HG02938 (cell line): ENCODE measurements at regions not wholly inside any gene's neighbourhood (a gene's known extent, or its start where the extent isn't known, plus 50 kb on each side); places are given as distances from the start of the nearest gene placed in this dataset.
"Not testable (repeated sequence)": the region's sequence is repeated elsewhere in the genome, so short reads cannot be mapped to it uniquely, and the experiment has no call there.

Experiments used
- ATAC-seq: cut with Tn5 transposase; IDR thresholded peaks from one replicate; pipeline ENCODE4 v1.9.1; 2021; ENCODE audit warnings: mild to moderate bottlenecking, moderate library complexity; ENCODE audit not compliant: unreplicated experiment

DNA sequence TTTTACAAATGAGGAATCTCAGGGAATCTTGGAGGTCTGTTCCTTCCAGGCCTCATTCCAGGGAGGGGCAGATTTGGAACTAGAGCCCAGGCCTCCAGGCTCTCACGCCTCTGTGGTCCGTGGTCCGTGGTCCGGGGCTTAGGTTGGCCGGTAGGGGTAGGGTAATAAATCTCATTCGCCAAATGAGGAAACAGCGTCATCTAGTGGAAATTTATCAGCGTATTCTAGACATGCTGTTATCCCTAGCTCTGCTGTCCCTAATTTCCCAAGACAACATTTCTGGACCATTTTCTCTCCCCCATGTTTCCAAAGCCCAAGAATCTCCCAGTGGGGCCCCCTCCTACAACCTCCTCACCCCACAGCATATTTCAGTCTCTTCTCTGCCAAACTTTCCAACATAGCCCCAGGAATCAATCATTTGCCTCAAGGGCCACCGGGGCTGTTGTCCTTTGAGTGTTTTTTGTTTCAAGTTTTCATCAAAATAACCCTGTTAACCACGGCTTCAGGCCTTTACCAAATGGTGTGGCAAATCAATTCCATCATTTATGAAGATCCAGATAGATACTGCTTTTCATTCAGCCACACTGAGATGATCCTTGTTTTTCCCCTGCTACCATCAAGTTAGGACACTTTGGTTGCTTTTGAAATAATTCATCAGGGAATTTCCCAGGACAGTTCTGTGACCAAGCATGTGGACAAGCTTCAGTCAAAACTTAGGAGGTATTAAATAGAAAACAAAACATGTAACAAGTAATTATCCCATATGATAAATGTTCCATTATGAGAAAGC is 126.8 kb downstream of the ALDH8A1 start:
- ATAC-seq: peak; percentile 84

DNA sequence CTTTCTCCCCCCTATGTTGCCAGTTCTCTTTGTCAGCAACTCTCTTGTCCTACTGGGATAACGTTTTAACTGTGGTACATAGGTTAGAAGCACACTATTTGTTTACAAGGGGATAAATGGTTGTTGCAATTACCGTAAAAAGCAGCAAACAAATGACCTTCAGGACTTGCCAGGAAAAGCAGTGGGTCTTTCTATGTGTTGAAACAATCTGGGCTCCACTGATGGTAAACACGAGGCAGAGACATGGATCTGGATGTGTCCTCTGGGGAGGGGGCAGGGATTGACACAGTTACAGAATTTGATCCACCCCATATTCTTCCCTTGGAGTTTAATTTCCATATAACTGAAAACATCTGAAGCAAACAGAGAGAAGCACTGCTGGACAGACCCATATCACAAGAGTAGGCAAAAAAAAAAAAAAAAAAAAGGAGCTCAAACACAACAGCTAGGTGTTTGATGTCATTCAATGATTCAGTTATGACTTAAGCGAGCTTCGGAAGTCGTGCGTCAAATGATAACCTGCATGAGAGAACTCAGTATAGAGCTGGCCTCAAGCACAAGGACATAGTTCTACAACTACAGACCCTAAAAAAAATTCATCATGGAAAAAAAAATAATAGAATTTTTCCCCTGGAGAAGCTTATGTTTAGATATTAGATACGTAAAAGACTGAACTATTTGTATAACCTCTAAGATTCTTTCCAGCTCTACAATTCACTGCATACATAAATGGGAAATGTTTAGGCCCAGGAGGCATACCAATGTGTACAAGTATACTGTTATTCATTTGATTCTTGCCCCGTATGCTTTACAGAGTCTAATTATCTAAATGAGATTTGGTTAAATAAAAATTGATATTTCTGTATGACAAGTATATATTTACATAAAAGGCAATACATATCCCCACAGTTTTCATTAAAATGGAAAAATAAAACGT is 127.7 kb downstream of the ALDH8A1 start:
- no peak for ATAC-seq

DNA sequence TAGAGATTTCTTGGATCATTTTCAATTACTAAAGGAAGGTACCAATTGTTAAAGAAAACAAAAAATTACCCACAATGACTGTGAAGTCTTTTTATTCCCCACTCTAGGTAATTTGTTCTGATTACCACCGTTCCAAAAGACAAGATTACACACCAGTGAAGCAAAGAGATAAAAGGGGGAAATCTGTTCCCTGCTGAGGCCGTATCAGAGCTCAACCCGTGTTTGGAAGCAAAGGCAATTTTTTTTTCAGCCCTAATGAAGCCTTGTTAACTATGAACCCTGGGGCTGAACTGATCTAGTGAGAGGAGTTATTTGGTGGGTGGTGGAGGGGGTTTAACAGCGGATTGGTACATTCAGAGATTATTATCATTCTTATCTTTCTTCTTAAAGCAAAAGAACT is 128.5 kb downstream of the ALDH8A1 start:
- no peak for ATAC-seq

DNA sequence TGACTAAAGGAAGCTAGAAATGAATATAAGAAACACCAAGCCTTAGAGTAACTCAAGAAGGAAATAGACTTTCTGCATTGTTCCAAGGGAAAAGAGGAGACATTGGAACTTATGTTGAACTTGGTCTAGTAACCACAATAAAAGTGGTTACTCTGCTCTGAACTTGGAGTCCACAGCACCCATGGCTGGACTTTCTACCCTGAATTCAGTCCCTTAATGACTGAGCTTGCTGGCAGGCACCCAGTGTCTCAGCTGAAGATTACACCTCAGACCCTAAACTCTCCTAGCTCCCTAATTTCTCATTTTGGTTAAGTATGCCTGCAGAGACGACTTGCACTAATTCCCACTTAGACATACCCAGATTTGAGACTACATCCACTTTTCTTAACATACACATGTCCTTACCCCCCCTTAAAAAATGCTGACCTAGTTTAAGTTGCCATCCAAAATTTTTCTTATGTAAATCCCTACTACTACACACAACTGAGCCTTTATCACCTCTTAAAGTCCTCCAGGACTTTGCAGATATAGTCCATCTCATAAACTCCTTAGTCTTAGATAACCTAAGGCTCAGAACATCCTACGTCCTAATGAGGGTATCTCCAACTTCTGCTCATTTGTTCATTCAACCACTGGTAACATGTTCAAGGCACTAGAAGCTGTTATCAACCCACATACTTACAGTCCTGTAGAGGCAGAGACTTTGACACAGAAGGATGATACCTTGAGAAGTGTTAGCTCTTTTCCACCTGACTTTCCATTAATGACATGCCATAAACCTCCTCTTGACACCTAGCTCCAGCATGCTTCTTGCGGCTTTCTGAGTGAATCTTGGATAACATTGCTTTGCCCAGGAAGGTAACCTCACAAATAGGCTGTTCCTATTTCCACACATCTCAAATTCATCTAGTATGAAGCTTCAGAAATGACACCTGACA is 129.8 kb downstream of the ALDH8A1 start:
- ATAC-seq: no peak

DNA sequence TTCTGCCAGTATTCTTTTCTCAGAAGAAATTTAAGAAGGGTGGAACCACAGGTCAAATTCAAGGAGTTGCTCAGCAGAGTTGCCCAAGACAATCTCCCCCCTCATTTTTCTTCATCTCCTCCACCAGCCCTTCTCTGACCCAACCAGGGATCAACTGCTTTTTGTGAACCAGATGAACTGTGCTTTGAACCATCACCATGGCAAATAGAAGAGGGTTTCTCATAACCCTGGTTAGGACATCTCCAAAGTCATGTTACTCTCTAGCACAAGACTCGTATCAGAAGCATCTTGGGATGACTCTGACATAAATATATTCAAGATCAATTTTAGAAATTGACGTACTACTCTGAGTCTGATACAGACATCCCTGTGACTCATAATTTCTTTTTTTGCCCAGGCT is 130.7 kb downstream of the ALDH8A1 start:
- no peak for ATAC-seq

DNA sequence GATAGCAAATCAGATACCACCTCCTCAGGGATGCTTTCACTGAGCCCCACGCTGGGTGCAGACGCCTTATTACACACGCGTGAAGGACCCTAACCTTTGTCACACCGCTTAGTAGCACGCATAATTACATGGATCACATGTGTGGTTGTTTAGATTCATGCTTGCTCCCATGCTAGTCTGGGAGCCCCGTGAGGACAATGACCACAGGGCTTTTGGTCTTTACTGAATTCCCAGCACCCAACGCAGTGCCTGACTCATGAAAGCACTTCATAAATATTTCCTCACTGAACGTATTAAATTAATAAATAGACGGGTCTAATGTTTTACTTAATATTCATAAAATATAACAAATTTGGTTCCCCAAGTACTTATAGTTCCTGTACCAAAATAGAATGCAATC is 132.5 kb downstream of the ALDH8A1 start:
- no peak for ATAC-seq

DNA sequence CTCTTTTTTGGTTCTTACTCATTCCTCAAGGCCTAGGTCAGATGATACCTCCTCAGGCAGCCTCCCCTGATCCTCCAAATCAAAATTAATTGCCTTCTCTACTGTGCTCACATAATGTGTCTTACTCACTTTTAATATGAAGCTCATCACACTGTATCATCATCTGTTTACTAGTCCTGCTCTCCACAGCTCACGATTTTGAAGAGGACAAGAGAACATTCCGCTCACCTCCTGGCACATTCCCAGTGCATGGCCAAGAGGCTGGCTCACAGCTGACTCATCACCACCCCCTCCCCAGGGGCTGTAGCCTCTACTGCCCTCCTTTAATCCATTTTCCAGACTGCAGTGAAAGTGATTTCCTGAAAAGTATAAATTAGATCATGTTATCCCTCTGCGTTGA is 133.1 kb downstream of the ALDH8A1 start:
- no peak for ATAC-seq

DNA sequence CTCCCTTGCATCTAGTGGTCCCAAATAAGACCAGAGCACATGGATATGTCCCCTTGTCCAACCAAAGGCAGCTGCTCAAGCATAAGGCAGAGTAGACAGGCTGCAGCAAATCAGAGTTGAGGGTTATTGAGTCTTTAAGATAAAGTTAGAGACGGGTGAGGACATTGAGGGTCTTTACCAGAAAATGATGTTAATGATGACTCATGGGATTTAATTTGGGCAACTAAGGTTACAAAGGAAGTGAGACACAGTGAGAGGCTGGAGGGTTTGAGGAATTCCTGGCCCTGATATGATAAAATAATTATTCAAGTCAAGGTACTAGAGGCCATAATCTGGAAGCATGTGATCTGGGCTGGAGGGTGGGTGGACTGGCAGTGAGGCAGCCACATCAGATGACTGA is 133.6 kb downstream of the ALDH8A1 start:
- ATAC-seq: no peak

DNA sequence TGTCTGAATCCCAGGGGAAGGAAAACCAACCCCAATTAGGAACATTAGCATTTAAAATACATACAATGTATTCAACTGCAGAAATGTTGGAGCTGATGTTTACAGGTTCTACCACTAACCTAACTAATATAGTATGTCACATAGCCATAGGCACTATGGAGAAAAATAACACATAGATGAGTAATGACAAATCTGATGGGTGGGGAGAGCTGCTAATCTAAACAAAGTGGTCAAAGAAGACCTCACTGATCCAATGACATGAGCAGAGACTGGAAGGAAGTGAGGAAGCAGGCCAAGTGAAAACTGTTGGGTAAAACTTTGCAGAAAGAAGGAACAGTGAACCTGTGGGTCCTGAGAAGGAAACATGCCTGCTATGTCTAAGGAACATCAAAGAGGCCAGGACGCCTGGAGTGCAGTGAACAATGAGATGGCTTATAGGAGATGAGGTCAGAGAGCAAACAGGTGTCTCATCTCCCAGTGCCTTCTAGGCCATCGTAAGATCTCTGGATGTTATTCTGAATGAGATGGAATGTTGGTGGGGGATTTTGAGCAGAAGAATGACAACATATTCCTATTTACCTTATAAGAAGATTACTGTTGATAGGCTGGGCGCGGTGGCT is 135.7 kb downstream of the ALDH8A1 start:
- no peak for ATAC-seq

DNA sequence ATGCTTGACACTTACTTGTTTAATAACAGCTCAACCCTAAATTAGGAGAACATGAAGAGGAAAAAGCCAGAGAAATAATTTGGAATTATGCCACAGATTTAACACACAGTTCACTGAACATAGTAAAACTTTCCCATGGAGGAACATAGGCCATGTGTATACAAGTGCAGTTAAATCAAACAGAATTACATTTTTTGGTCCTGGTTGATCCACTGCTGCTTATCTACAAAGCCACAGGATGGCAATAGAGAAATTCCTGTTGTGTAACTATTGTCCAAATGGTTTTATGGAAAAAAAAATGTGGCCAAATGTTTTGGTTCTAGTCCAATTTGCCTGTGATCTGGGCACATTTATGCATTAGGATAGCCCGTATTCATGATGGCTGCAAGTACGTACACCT is 136.8 kb downstream of the ALDH8A1 start:
- no peak for ATAC-seq

DNA sequence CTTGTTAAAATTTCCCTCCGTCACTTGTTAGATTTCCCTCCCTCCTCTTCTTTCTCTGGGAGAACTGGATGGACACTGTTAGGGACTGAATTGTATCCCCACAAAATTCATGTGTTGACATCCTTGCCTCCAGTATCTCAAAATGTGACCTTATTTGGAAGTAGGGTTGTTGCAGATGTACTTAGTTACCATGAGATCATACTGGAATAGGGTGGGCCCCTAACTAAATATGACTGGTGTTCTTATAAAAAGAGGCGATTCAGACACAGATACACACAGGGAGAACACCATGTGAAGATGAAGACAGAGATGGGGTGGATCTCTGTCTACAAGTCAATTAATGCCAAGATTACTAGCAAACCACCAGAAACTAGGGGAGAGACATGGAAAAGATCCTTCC is 139.5 kb downstream of the ALDH8A1 start:
- no peak for ATAC-seq

DNA sequence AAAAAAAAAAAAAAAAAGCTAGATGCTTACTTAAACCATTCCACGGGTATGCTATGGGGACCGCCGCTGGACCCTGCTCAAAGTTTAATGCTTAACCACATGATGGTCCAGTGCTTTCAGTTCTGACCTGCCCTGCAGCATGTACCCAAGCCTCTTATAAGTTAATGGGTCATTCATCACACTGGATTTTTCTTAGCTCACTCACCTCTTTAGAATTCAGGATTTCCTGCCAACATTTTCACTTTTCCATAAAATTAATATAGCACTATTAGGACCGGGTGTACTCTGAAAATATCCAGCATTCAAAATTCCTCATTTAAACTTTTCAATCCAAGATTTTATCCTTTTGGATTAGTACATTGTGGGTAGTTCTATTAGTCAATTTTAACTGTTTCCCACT is 140.8 kb downstream of the ALDH8A1 start:
- ATAC-seq: no peak

DNA sequence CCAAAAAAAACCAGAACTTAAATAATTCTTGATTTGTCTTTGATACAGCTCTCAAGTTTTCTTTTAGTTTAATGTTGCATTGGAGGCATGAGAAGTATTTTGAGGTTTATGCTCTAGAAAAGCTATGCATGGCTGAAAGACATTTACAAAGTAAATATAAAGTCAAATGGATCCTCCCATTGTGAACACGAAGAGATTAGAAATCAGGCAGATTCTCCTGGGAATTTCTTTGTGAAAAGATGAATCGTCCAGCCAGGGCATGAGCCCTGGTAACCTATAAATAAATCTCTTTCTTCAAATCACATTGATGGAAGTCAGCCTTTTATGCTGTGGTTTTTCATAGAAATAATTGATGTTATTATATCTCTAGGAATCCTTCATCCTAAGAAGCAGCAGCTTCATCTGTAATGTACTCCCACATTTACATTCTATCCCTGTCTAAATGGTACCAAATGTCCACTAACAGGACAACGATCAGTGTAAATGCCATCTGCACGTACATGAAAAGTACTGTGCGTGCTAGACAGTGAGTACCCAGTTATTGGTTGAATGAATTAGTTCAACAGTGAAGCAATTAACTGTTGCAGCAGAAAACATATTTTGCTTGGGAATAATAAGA is 143.6 kb downstream of the ALDH8A1 start:
- ATAC-seq: no peak

DNA sequence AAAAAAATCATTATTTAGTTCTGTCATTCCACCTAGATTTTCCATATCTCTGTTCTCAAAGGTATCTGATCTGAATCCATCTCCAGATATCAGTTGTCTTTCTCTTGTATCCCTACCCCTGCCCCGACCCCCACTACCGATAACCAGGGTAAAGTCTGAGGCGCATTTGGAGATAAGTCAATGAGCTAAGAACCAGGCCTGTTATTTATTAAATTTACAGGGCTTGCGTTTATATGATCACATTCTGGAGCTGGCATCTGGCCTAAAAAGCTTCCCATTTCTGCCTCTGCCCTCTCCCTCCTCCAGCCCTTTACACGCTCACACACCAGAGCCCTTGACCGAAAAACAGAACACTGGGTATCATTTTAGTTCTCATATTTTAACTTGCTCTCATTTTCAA is 144.7 kb downstream of the ALDH8A1 start:
- no peak for ATAC-seq

DNA sequence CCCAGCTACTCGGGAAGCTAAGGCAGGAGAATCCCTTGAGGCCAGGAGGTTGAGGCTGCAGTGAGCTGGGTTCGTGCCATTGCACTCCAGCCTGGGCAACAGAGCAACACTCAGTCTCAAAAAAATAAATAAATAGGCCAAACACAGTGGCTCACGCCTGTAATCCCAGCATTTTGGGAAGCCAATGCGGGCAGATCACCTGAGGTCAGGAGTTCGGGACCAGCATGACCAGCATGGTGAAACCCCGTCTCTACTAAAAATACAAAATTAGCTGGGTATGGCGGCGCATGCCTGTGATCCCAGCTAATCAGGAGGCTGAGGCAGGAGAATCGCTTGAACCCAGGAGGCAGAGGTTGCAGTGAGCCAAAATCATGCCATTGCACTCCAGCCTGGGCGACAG is 145.6 kb downstream of the ALDH8A1 start:
- ATAC-seq: not testable (repeated sequence)

DNA sequence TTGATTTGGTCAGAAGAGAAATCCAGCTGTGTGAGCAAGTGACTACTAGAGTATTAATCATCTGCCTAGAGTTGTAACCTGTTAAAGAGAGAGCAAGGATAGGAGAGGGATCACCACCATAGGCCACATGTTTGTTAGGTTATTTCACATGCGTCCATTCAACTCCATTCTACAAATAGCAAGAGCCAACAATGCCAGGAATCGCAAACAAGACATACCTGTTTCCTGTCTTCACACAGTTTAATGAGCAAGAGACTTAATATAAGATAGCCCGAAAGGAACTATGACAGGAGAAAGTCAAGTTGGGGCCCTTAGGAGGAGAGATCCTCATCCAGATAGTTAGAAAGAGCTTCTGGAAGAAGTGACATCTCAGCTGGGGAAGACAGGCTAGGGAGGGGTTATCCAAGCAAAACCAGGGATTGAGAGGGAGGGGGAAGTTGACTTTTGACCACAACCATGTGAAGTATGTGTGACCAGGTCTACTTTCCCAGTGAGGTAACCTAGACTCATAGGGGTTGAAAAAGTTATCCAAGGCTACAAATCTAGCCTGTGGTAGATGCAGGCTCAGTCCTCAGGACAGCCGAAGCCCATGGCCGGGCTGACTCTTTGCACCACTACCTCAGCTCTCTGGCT is 147.4 kb downstream of the ALDH8A1 start:
- no peak for ATAC-seq

DNA sequence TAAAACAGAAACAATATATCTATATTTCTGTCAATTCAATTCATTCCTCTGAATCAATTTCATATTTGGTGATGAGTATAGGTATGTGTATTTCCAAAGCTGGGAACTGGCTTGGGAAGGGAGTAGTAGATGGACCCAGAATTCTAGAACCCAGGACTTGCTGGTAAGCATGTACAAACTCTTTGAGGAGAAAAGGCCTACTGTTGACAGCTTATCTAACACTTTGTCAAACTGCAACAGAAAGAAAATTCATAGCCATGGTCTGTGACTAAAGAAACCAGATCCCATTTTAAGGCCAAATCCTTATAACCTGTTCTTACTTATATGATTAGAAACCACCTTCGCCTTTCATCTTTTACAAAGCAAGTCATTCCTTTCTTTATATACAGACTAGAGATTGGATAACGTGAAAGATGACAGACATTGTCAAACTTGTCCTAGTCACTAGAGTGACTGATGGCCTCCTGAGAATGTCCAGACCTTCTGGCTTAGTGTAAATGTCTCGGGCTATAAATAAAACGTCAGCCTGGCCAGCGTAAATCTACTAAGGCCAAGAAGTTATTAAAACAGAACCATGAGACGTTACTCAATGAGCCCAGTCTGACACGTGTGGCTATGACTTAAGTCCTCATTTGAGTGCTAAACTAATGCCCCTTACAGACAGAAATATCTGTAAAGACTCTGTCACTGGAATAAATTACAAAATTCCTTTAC is 152.3 kb downstream of the ALDH8A1 start:
- ATAC-seq: no peak

DNA sequence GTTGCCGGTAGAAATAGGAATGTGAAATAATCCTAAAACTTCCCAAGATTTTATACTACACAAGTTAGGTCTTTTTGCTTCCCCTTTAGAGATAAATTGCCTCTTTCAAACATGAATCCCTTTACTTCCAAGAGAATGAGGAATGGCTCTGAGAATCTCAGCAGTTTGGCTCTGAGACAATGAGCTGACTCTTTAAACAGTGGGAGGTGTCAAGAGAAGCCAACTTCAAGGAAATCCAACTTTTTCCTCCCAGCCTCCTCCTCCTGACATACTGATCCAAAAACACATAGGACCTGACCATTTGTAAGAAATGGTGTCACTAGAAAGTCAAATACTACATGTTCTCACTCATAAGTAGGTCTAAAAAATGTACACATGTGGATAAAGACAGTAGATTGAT is 154.2 kb downstream of the ALDH8A1 start:
- no peak for ATAC-seq

DNA sequence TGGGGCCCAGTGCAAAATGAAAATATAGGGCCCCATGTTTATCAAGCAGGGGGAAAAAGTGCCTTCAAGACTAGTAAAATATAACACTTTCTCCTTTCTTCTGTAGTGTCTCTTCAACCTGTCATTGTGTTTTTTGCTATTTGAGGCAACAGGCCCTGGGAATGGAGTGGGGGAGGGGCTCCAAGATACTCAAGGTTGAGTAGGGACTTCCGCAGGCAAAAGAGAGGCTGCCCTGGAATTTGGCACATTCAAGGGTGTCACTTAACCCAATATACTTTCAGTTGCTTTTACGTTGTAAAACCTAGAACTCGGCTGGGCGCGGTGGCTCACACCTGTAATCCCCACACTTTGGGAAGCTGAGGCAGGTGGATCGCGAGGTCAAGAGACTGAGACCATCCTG is 154.9 kb downstream of the ALDH8A1 start:
- no peak for ATAC-seq
